GM12865 (cell line): ENCODE measurements at regions not wholly inside any gene's neighbourhood (a gene's known extent, or its start where the extent isn't known, plus 50 kb on each side); places are given as distances from the start of the nearest gene placed in this dataset.

ENCODE experiments used
- DNase-seq: peaks from one replicate; pipeline ENCODE4 v3.0.0; 2010; ENCODE audit warnings: low read depth
- H3K4me3 ChIP-seq: 2 replicates; pipeline ENCODE4 v1.5.1; 2011; ENCODE audit warnings: mild to moderate bottlenecking, low read depth, low read length, control low read depth
- TF ChIP-seq, protein P1 (sequence below): IDR thresholded peaks from 2 replicates; pipeline ENCODE4 v1.5.1; 2011; ENCODE audit warnings: low read length, control low read depth, low read depth, inconsistent platforms; ENCODE audit not compliant: insufficient read depth; ENCODE audit errors: missing control alignments

DNA sequence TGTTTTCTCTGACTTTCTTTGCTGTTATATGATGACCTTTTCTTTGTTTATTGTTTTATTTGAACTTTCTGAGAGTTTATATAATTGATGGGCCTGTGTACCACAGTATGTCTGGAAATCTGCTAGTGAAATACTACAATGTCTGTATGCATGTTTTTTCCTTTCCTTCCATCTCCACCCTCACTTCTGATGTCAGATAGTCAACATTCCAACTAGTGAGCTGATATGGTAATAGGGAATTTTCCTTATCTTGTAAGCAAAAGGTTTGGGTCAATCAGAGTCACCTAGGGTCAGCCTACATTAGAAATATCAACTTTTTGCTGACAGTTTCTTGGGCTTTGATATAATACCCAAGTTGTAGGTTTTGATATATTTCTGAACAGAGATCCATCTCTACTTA is 103.2 kb downstream of the MAT2B start:
- no peak overlapping the region for H3K4me3 ChIP-seq
- TF ChIP-seq, protein P1, sequence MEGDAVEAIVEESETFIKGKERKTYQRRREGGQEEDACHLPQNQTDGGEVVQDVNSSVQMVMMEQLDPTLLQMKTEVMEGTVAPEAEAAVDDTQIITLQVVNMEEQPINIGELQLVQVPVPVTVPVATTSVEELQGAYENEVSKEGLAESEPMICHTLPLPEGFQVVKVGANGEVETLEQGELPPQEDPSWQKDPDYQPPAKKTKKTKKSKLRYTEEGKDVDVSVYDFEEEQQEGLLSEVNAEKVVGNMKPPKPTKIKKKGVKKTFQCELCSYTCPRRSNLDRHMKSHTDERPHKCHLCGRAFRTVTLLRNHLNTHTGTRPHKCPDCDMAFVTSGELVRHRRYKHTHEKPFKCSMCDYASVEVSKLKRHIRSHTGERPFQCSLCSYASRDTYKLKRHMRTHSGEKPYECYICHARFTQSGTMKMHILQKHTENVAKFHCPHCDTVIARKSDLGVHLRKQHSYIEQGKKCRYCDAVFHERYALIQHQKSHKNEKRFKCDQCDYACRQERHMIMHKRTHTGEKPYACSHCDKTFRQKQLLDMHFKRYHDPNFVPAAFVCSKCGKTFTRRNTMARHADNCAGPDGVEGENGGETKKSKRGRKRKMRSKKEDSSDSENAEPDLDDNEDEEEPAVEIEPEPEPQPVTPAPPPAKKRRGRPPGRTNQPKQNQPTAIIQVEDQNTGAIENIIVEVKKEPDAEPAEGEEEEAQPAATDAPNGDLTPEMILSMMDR: no peak
- no peak for DNase-seq

DNA sequence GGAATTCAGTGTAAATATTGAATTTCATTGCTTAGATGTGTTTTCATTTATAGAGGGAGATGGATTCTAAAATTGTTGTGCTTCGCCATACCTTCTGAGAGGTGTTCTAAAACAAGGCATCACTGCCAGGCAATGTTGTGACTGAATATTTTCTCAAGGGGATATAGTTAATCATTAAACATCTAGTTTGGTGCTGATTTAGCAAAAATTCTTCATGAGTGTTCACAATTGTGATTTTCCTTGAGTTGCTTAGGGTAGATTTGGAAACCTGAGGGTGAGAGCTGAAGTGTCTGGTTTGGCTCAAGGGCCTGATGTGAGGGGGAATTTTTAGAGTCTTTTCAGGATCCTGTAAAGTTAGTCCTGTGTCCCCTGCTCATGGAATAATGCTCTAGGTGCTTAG is 104.5 kb downstream of the MAT2B start:
- no peak overlapping the region for H3K4me3 ChIP-seq
- TF ChIP-seq, protein P1: no peak

DNA sequence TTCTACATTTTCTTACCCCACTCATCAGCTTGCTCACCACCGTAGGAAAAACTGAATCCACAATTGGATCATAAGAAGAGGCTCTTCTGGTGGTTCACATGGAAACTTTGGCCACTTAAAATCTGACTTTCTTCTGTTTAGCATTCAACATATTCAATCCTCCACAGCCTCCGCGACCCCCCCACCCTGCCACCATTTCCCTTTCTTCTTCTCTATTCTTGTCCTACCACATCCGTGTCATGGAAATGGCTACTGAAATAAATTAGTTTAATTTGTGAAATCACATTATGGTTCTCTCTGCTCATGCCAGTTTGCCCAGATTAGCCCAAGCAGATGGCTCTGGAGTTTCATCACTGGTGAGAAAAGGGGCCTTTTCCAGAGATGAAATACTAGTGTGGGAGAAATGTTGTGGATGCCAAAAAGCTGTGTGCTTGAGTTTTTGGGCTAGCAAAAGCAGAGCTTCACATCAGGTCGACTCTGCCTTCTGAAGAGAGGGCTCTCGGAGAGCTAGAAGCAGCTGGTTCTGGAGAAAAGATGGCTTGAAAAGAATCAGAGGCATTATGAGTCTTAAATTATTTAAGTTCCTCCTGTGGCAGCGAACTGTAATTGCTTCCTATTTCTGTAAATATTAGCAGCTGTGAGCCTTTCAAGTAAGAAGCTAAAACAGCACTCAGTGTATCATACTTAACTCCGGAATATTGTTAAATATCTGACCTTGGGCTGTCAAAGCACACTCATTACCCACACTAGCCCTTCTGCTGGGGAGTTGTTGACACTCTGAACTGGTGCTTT is 107.1 kb downstream of the MAT2B start:
- TF ChIP-seq, protein P1: no peak
- no peak overlapping the region for H3K4me3 ChIP-seq
- DNase-seq: no peak

More for the DNA sequence above, 104.5 kb downstream of the MAT2B start:
- no peak for DNase-seq

DNA sequence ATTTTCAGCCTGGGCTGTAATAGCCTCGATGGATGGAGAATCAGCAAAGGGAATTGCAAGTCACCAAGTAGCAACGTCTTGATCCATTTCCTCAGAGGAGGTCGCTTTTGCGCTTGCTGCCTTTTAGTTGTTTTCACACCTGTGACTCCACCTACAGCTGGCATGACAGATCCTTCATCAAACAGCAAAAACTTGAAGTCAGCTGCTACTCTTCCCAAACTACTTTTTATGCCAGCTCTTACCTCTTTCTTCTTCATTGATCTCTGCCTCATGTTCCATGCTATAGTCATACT is 107.7 kb downstream of the MAT2B start:
- TF ChIP-seq, protein P1: no peak
- no peak overlapping the region for H3K4me3 ChIP-seq

DNA sequence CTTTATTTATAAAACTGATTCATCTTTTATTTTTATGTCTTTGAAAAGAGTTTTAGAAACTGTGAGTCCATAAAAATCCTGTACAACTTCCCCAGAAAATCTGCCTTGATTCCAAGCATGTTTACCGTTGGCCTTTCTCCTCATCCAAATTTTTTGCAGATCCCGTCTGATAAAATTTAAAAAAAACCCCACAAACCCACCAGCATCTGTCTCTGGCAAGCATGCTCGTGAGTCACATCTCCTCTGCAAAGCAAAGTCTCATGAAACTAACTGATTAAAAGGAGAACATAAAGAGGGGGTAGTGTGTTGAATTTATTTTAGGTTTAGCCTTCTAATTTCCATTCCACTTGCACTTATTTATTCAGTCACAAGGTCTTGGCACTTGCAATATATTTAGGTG is 109.4 kb downstream of the MAT2B start:
- no peak for DNase-seq
- TF ChIP-seq, protein P1: no peak
- H3K4me3 ChIP-seq: no peak overlapping the region

More for the DNA sequence above, 107.7 kb downstream of the MAT2B start:
- no peak for DNase-seq

DNA sequence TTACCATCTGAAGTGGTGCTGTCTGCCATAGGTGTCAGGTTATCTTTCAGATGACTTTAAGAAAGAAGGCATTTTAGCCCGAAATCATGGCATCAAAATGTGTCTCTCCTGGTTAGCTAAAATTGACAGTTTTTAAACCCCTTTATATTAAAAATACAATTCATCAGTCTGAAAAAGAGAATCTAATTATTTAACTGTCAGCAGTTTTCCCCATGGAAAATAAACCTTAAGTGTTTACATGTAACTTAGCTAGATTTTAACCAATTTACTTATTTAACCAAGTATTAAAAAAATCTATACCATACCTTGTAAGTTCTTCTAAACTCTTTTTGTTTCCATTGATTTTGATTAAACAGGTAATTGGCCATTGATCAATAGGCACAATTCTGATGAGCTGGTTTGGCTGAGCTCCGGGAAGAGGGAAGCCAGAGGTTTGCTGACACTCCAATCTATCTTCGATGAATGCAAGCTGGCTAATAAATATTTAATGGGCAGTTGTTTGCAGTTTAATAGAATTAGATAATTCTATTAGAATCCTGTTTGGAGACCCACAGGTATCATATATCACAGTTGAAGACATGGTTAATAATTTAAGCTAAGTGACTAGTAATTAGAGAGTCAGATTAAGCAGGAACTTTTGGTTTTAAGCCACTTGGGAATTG is 114.0 kb downstream of the MAT2B start:
- no peak for DNase-seq
- TF ChIP-seq, protein P1: no peak

DNA sequence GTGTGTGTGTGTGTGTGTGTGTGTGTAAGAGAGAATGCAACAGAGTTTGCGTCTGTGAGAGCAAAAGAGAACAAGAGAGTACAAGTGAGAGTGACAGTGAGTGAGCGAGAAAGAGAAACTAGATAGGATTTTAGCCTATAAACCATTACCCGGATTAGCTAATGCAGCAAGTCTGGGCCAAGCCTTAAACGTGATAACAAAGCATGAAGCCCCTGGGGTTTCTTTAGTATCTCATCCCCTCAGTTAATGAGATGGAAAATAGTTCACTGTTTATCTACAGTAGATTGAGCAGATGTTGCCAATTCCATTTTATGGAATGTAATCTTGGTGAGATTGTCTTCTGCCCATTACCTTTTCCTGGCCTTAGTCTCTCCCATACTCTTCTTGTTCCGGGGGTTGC is 114.5 kb downstream of the MAT2B start:
- TF ChIP-seq, protein P1: no peak
- no peak for DNase-seq
- no peak overlapping the region for H3K4me3 ChIP-seq

More for the DNA sequence above, 114.0 kb downstream of the MAT2B start:
- H3K4me3 ChIP-seq: no peak overlapping the region
